GM21528 (cell line): ENCODE measurements at regions not wholly inside any gene's neighbourhood (a gene's known extent, or its start where the extent isn't known, plus 50 kb on each side); places are given as distances from the start of the nearest gene placed in this dataset.
A peak's percentile ranks its signal among the peaks of the same experiment; 100 is the strongest.
"Not testable (repeated sequence)": the region's sequence is repeated elsewhere in the genome, so short reads cannot be mapped to it uniquely, and the experiment has no call there.

Experiments used
- ATAC-seq: cut with Tn5 transposase; IDR thresholded peaks from one replicate; pipeline ENCODE4 v1.9.1; 2021; ENCODE audit warnings: mild to moderate bottlenecking, moderate library complexity; ENCODE audit not compliant: unreplicated experiment, low FRiP score

DNA sequence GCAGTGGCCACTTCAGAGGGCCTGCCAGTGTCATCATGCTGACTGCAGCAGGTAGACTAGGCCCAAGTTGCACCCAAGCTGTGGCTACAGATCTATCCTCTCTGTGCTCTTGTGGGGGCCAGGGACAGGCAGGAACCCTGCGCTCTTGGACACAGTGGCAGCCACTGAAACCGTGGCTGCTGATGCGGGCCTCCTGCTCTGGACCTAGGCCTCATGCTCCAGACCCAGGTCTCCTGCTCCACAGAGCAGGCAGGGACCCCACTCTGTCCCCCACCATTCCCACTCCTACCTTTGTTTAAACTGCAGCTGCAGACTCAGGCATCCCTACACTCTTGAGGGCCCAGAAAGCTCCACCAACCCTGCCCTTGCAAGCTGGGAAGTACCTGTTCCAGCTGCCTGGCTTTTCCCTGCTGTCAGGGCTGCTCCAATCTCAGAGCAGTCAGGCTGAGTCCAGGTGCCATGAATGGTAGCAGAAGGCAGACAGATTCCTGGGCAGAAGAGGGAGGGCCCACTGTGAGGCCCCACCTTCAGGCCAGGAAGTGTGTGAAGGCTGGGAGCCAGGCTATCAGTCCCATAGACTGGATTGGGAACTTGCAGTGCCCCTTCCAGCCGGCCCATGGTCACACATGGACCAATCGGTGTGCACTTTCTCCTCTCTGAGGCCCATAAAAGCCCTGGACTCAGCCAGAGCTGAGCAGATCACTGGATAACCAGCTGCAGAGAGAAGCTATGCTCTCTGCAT, 634.0 kb upstream of the SEMA3D start:
- ATAC-seq: no peak

DNA sequence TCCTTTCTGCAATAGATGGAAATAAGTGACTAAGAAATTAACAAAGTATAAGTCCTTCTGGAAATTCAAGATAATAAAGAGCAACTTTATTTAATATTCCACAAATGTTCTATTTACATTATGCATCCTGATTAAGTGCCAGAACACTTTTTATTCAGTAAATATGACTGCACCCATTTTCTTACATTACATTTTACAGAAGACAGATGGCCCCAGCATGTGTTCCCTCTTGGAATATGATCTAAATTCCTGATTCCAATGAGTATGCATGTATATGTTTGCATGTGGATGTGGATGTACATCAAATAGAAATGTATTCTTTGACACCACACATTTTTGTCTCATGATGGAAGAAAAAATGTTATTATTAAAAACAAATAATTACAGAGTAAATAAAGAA, 628.7 kb upstream of the SEMA3D start:
- ATAC-seq: no peak

GRCh38 chr7:85806321-85806720, 619.5 kb upstream of the SEMA3D start:
- no peak for ATAC-seq

DNA sequence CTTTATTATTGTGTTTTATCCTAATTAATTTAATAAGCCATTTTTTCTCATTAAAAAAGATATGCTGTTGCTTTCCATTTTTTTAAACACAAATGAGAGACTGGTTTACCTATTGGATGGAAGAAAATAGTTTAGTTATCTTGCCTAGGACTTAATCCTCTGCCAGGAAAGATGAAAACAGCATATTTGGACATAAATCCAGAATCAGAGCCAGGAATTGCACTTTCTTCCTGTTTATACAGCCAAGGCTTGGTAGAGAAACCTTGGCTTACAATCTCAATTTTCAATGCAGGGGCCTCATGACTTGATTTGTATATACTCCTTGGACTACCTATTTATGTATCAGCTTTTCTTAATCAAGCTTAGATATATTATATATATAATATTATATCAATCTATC, 618.8 kb upstream of the SEMA3D start:
- ATAC-seq: no peak

GRCh38 chr7:85805249-85805648, 618.4 kb upstream of the SEMA3D start:
- no peak for ATAC-seq

DNA sequence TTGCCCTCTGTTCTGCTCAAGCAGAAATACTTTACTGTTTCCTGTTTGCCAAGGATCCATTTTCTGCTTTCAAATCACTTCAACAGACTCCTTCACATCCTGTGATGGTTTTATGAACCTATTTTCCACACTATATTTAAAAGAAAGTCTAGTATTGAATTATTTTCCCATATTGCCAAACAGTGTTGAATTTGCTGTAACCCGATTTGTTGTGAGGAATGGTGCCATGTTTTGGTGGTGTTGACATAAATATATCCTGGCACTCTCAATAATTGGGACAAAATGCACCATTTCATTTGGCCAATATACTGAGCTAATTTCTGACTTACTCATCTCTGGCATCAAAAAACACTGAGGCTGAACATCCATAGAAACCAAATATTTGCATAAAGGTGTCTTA, 615.4 kb upstream of the SEMA3D start:
- ATAC-seq: no peak

- ATAC-seq: no peak
Measured at GRCh38 chr7:85796956-85797355, 610.1 kb upstream of the SEMA3D start.

DNA sequence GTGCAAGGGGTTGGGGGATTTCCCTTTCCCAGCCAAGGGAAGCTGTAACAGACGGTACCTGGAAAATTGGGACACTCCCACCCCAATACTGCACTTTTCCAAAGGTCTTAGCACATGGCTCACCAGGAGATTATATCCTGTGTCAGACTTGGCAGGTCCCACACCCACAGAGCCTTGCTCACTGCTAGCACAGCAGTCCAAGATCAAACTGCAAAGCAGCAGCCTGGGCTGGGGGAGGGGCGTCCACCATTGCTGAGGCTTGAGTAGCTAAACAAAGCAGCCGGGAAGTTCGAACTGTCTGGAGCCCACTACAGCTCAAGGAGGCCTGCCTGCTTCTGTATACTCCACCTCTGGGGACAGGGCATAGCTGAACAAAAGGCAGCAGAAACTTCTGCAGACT, 604.2 kb upstream of the SEMA3D start:
- not testable (repeated sequence) for ATAC-seq

DNA sequence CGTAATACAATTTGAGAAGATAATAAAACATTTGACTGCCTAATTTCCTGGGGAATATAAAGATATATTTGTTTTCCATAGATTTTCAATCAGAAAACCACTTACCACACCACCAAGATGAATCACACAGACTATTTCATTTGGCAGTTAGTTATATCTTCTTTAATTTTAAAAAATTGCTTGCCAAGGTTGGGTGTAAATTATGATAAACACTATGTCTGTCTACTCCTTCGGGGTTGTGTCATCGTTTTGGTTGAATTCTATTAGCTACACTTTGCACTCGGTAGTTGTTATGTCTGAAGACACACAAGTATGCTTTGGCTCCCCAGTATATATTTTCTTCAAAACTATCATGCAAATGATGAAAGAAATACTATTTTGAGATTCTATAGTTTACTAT, 594.8 kb upstream of the SEMA3D start:
- no peak for ATAC-seq

GRCh38 chr7:85776691-85777345, 590.0 kb upstream of the SEMA3D start:
- ATAC-seq: no peak

DNA sequence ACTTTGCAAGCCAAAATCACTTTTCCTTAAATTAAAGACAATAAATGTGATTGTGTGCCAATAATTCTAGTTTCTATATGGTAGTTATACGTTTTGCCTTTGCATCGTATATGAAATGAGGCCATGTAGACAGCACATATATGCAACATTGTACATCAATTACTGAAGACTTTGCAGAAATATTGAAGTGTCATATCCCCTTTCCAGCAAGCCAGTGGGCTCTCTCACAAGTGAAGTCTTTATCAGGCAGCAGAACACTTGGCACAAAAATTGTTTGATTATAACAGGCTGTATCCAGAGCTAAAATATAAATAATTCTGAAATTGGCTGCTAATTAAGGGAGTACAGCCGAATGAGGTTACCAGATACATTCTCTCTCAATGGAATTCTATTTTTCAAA, 588.6 kb upstream of the SEMA3D start:
- ATAC-seq: no peak

DNA sequence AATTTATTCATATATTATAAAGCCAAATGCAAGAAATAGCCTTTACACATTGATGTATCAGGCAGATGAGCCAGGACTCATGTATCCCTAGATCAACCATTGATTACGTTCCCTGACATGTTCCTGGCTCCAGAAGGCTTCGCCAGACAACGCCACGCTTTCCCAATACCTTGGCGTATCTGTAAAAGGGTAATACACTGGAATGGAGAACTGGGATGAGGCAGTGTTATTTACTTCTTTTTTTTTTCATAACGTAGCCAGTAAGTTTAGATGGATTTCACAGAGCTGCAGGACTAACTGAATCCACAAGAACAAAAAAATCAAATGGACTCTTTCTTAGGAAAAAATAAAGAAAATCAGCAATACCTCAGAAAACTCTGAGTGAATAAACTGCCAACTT, 588.1 kb upstream of the SEMA3D start:
- no peak for ATAC-seq

- ATAC-seq: no peak
Measured at GRCh38 chr7:85773116-85773728, 586.4 kb upstream of the SEMA3D start.

DNA sequence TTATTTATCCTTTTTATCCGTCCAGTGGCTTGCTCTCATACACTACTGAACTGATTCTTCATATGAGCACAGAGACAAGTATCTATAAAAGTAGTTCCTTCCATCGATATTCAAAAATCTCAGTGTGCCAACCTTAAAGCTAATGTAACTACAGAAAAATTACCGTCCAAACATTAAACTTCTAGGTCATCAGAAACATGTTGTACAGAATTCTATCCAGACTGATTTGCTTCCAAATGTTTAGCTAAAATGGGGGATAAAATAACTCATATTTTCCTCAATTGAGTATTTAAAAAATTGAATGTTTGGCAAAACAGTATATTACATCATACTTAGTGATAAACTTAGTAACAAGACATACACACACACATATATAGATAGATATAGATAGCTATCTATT, 584.7 kb upstream of the SEMA3D start:
- no peak for ATAC-seq

DNA sequence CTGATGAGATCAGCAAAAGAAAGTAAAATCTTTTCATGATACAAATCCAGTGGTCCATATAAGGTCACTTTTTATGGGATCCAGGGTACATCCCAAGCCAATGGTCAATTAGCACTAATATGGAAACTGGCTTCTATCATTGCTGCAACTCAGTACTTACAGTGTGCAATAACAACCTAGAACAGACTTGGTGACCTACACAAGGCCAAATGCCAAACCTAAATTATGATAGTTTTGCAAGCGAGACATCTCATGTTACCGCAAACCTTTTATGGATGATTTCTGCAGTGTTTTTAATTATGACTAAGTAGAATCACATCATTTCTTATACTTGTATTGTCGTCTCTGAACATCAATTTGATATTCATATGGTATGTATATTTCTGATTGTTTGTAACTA, 583.5 kb upstream of the SEMA3D start:
- ATAC-seq: no peak

DNA sequence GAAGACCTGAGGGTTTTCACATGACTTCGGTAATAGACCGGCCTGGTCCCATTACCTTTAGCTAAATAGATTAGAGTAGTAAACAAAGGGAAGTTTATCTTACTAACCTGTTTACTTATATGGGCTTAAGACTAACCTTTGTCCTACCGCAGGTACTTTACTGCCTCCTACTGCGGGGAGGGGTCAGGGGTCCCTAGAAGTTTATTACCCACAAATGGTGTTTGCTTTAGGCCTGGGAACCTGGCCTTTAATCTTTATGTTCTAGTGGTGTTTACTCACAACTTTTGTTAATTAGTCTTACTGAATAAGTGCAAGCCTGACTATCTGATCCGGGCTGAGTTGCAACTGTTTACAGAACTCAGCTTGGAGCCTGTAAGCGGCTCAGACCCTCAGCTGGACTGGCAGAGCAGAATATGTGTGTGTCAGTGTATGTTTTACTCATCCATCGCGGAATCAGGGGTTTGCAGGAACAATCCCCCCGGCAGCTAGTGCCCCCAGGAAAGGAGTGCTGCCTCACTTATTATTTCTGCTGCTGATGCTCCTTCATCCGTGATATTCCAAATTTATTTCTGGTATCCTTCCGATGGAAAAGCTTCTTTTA, 578.9 kb upstream of the SEMA3D start:
- no peak for ATAC-seq

- ATAC-seq: no peak
Measured at GRCh38 chr7:85764034-85764433, 577.2 kb upstream of the SEMA3D start.

DNA sequence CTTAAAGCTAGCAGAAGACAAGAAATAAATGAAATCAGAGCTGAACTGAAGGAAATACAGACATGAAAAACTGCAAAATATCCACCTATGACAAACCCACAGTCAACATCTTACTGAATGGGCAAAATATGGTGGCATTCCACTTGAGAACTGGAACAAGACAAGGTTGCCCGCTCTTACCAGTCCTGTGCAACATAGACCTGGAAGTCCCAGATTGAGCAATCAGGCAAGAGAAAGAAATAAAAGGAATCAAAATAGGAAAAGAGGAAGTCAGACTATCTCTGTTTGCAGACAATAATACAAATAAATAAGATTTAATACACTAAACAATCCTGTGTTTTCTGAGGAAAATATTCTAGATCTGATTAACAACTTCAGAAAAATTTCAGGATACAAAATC, 570.5 kb upstream of the SEMA3D start:
- ATAC-seq: no peak

DNA sequence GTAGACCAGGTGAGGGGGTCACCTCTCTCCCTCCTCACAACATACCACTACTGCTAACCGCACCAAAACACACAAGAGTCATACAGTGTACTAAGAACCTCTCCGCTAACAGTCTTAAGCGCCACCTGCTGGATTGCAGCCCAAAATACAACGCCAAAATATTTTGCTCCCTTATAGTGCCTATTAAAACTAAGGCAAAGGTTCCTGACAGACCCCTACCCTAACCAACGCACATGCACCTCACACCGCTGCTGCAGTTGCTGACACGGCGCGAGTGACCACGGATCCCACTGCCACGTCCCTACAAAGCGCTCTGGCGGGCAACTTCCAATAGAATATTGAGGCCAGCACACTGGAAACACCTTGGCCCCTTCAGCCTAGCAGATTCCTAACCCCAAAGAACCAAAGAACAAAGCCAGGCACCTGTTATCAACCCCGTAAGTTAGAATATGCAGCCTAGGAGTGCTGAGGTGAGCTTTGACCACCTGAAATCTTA, 563.6 kb upstream of the SEMA3D start:
- ATAC-seq: peak; percentile 95

- peak; percentile 53 for ATAC-seq
Measured at GRCh38 chr7:85749696-85750453, 563.0 kb upstream of the SEMA3D start.

DNA sequence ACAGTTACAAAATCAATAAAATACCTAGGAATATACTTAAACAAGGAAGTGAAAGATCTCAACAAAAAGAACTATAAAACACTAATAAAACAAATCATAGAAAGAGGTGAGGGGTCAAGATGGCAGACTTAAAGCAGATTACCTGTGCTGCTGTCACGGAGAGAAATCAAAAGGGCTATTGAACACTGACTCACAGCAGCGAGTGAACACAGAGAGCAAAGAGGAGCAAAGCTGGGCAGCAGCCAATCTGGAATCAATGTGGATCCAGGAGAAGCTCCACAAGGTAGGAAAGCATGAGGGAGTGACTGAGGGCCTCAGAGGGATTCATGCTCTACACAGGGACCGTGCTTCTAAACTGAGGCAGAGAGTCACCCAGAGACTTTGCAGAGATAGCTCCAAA, 562.0 kb upstream of the SEMA3D start:
- ATAC-seq: no peak
